Effector CD8-positive, alpha-beta T cell (primary cell): ENCODE measurements at regions not wholly inside any gene's neighbourhood (a gene's known extent, or its start where the extent isn't known, plus 50 kb on each side); places are given as distances from the start of the nearest gene placed in this dataset.
"Not testable (repeated sequence)": the region's sequence is repeated elsewhere in the genome, so short reads cannot be mapped to it uniquely, and the experiment has no call there.

ENCODE experiments used
- DNase-seq: peaks from one replicate; lab custom pipeline; 2025; lab: John Stamatoyannopoulos, UW

DNA sequence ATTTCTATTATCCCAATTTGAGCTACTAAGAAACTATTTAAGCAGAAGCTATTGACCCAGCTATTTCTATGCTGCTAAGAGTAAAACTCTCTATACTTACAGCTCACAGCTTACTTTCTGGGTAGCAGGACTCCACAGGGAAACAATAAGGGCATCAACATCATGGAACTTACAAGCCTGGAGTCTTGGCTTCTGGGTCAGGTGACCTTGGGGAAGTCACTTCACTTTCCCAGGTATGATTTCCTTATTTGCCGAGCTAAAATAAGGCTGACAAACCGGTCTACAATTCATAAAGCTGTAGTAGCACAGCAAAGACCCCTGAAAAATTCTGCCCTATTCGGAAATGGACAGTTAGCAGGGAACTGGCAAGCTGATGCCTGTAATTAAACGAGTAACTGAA is 278.3 kb upstream of the NR2F2 start:
- no peak for DNase-seq

- DNase-seq = no peak
These were observed 277.9 kb upstream of the NR2F2 start for GRCh38 chr15:96052572-96053030.

DNA sequence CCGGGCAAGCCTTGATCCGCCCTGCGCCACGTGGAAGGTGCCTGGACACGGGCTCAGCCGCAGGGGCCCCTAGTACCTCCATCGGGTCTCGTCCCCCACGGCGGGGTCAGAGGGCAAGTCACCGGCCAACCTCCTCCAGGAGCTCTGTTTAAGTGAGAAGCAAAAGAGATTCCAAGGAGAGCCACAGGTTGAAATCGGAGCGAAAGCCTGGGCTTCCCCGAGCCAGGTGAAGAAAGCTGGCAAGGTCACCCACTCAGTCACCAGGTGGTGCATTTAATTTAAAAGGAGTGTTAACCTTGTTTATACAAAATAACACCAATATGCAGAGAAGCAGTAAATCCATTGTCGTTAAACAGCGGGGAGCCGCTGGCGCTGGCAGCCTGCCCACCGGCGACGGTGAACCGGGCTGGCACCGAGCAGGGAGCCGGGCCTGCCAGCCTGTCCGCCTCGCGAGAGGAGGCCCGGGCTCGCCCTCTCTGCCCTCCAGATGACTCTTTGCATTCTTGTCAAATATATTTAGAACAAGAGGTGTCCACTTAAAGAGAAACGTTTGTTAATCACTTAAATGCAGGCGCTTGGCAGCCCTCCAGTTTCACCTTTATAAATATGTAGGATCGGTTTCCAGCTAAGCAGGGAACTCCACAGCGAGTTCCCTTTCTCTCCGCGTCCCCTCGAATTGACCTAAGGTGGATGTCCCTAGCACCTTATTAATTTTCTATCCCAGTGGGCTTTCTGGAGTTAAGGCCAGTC is 277.3 kb upstream of the NR2F2 start:
- DNase-seq = no peak

DNA sequence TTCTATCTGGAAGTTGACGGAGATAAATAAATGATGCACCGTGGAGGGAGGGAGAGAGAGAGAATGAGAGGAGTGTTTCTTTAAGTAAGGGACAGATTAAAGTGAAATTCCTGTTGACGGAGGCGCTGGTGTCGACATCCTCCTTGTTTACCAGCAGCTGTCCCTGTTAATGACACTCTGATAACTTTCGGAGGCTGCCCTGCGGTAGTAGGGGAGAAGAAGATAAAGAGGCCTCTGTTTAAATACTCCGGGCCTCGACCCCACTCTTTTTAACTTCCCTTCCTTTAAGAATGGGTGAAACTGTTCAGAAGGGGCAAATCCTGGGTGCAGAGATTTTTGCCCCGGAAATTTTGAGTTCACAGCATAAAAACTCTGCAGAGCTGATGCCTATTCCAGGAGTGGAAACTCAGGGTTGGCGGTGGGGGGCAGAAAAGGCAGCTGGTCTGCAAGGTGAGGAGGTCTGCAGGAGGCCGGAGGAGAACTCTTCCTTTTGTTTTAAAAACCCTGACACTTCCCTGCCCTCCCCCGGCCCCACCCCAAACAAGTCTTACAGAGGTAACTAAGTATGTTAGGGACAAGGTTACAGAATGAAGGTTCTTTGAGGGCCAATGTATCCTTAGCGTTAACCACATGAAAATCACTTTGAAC is 276.6 kb upstream of the NR2F2 start:
- no peak for DNase-seq

- DNase-seq = no peak
These were observed 275.9 kb upstream of the NR2F2 start for GRCh38 chr15:96054621-96055020.

DNA sequence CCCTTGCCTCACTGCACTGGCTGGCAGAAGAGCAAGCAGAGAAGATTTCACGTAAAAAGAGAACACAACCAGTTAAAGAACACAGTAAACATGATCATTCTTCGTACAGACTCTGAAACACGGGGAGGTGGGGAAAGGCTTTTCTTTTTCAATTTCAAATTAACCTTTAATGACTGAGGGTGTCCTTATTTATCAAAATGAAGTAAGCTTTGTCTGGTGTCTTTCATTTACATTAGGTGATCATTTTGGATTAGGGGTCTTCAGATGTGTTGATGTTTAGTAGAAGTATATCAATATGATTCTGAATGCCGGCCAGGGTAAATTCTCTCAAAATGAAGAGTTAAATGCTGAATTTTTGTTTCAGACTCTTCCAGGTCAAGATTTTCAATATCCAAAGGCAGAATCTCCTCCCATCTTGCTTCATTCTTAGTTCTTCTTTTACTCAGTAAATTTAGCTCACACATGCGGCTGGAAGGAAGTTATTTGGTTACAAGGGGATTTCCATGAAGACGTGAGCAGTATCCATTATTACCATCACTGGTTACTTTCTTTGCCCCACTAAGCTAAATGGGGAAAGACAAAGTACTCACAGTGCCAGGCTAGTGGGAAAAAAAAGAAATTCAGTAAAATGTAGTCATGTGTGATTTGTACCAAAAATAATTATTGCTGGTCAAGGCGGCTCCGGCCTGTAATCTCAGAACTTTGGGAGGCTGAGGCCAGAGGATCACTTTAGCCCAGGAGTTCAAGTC is 272.2 kb upstream of the NR2F2 start:
- DNase-seq = no peak

DNA sequence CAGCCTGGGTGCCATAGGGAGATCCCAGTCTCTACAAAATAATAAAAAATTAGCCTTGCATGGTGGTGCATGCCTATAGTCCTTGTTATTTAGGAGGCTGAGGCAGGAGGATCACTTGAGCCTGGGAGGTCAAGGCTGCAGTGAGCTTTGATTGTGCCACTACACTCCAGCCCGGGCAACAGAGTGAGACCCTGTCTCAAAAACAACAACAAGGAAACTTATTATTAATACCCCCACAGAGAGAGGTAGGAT is 271.7 kb upstream of the NR2F2 start:
- DNase-seq = not testable (repeated sequence)

- DNase-seq = not testable (repeated sequence)
These were observed 269.9 kb upstream of the NR2F2 start for GRCh38 chr15:96060591-96060990.

GRCh38 chr15:96064351-96064756 is 266.1 kb upstream of the NR2F2 start:
- no peak for DNase-seq

DNA sequence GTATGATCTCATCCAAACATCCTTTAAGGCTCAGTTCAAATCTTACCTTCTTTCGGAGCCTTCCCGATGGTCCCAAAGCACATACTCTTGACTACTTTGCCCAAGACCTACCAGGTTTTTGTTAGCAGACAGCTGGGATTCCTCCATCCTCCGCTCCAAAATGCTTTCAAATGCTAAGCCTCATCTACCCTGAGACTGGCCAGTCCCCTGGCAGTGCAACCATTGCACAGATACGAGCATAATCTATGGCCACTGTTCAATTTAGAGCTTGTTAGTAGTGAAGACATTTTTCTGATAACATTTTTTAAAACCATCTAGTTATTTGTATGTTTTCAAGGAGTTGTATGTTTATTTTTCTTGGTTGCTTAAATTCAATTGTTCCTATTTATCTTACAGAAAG is 264.4 kb upstream of the NR2F2 start:
- no peak for DNase-seq

DNA sequence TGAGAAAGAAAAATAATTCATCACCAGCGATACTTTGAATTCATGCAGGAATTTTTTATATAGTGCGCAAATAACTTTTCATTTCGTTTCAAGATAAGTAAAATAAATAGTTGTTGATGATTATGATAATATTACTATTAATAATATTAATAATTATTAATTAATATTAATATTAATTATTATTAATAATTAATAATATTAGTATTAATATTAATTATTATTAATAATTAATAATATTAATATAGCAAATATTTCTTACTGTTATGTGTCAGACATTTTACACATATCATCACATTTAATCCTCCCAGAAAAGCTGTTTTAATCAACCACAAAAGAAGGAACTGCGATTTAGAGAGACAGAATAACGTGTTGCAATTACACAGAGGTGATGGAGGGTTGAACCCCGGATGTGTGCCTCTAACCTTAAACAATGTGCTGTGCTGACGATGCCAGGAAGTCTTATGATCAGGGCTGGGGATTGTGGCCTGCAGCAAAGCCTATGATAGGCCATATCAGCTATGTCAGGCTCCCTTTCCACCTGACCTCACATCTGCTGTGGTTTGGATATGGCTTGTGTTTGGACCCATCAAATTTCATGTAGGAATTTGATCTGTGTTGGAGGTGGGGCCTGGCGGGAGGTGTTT is 263.5 kb upstream of the NR2F2 start:
- no peak for DNase-seq

DNA sequence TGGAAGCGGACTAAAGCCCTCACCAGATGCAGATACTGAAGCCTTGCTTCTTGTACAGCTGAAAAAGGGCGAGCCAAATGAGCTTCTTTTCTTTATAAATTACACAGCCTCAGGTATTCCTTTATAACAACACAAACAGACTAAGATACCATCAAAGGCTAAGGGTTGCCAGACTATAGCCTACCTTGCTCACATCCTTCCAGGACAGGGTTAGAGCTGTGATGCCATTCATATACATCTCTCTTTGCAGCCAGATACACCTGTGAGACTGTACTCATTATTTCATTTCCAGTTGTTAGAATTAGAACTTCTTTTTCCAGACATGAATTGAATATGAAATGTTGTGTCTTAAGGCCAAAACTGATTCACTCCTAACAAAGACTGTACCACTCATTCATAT is 262.8 kb upstream of the NR2F2 start:
- no peak for DNase-seq

- no peak for DNase-seq
These were observed 261.6 kb upstream of the NR2F2 start for GRCh38 chr15:96068897-96069296.

GRCh38 chr15:96070636-96071035 is 259.9 kb upstream of the NR2F2 start:
- no peak for DNase-seq

DNA sequence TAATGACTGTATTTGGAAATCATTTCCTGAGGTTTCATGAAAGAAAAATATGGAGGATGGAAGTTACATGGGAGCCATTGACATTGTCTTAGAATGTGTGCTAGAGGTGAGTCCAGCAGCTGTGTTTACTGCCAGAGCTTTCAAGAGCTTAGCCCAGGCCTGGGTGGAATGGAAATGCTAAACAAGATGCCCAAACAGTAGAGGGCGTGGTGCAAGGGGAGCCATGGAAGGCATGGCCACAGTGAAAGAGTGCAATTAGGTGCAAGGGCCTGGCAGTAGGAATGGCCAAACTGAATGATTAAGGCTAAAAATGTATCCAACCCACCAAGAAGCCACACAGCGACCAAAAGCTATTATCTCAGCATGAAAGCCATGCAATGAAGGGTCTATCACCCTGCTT is 257.7 kb upstream of the NR2F2 start:
- no peak for DNase-seq

GRCh38 chr15:96073908-96074307 is 256.6 kb upstream of the NR2F2 start:
- no peak for DNase-seq

DNA sequence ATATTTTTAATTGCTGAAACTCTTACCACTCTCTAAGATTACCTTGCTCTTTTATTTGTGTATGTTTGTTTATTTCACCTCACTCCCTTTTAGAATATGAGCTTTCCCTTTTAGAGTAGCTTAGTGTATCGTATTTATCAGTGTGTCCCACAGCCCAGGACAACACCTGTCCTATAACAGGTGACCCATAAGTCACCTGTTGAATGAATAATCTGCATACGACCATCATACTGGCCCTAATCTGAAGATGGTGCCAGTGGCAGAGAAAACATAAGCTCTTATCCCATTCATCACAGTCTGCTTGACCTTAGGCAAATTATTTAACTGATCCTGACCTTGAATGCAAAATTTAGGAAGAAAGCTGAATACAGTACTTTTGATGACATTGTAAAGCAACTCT is 254.6 kb upstream of the NR2F2 start:
- no peak for DNase-seq

GRCh38 chr15:96076350-96076749 is 254.2 kb upstream of the NR2F2 start:
- no peak for DNase-seq

GRCh38 chr15:96079041-96079440 is 251.5 kb upstream of the NR2F2 start:
- DNase-seq = no peak

DNA sequence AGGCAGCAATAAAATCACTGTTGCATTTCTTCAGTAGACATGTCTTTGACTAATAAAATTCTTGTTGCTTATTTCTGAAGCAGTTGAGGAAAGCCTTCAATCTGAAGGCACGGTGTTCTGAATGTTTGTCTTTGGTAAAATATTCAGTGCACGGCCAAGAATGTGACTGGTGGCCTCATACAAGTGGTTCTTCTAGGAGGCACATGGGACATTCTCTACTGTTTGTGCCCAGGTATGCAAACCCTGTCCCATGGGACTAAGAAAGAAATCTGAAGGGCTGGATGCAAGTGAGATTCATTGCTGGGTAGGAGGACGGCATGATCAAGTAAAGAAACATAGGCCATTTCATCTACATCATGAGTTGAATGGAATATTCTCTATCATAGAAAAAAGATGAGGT is 250.6 kb upstream of the NR2F2 start:
- no peak for DNase-seq

- DNase-seq = no peak
These were observed 244.3 kb upstream of the NR2F2 start for GRCh38 chr15:96086164-96086563.

DNA sequence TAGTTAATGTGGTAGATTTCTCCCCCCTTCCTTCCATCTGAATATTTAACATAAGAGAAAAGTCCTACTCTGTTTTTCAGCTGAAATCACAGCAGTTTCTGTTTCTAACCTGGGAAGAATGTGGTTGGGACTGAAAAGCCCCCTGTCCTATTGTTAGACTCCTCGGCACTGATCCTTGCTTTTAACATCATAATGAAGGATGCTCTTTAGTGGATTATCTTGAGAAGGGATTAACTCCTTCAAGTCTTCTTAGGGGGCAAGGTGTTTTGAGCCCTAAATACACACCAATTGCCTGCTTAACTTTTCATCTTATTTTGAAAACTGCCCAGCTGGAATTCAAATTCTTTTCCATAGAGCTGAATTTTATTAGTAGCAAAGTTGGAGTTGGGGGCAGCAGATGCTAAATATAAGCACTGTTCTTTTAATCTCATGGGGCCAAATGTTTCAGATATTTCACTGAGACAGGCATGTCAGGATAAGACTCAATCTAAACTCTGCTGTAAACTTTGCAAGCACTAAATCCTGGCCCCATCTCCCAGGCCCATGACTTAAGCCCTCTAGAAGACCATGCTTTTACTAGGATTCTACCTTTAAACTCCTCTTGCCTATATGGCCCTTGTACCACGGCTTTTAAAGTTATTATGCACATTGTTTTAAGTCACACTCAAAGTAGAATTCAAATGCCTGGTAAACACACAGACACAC is 243.2 kb upstream of the NR2F2 start:
- no peak for DNase-seq
